HCT116 (cell line): ENCODE measurements at regions not wholly inside any gene's neighbourhood (a gene's known extent, or its start where the extent isn't known, plus 50 kb on each side); places are given as distances from the start of the nearest gene placed in this dataset.

Experiments used
- ATAC-seq: fragments of 200-7000 bp; cut with Tn5 transposase; 2 replicates; pipeline ENCODE4 v1.9.1; 2020; ENCODE audit warnings: mild to moderate bottlenecking, moderate library complexity
- BruUV-seq: library from RNA; stranded (reverse); fragments of 400-500 nt; replicated peaks from 2 replicates; lab custom pipeline; 2021; lab: Mats Ljungman, UMichigan
- CTCF ChIA-PET: fragments of 300-600 bp; sonication (Branson Sonifier 250); formaldehyde crosslinking; loops from one replicate; lab custom pipeline; 2021; ENCODE audit warnings: antibody characterized with exemption; lab: Charles Lee
- POLR2A ChIA-PET: fragments of 300-600, 350-600 bp; sonication (Branson Sonifier 250); formaldehyde crosslinking; loops from one replicate; lab custom pipeline; 2021; ENCODE audit warnings: antibody characterized with exemption; lab: Charles Lee
- RAD21 ChIA-PET, 2 experiments: fragments of 300-600 bp; sonication (Branson Sonifier 250); formaldehyde crosslinking; loops; one replicate each; lab custom pipeline; 2023; ENCODE audit warnings: low total read pairs in 2 of 2; ENCODE audit not compliant: uncharacterized antibody in 2 of 2, unreplicated experiment in 2 of 2, low non-redundant PET in 1 of 2; lab: Charles Lee
- DNase-seq: peaks from one replicate; pipeline ENCODE4 v3.0.0-alpha.2; 2010; ENCODE audit warnings: low read depth, low spot score
- H2AFZ ChIP-seq: fragments of 200-600 bp; shearing (Covaris generic), sonication (generic); 2 replicates; pipeline ENCODE4 v1.6.1; 2017; ENCODE audit warnings: low read depth, mixed run types, mixed read lengths, antibody characterized with exemption, low read length; ENCODE audit not compliant: poor library complexity, severe bottlenecking
- H3K27ac ChIP-seq: 2 replicates; pipeline ENCODE4 v1.5.1; 2012; ENCODE audit warnings: low read depth, low read length
- H3K27me3 ChIP-seq: fragments of 200-600 bp; sonication (generic); 2 replicates; pipeline ENCODE4 v1.6.1; 2016; ENCODE audit warnings: mixed run types, low read length, mixed read lengths; ENCODE audit not compliant: insufficient read depth
- H3K36me3 ChIP-seq, 2 experiments: fragments of 200-500 bp in 1 of 2; fragments of 200-600 bp in 1 of 2; sonication (Bioruptor generic) in 1 of 2; sonication (generic) in 1 of 2; 2 replicates each; pipeline versions ENCODE4 v1.5.1 to v1.6.1; 2014 to 2016; ENCODE audit warnings: low read length in 2 of 2, inconsistent platforms in 1 of 2, mixed read lengths in 1 of 2, mixed run types in 1 of 2; ENCODE audit not compliant: insufficient read depth in 2 of 2, control insufficient read depth in 1 of 2
- H3K4me1 ChIP-seq, 2 experiments: fragments of 200-600 bp in 1 of 2; sonication (generic) in 1 of 2; 2 replicates each; pipeline versions ENCODE4 v1.5.1 to v1.6.1; 2012 to 2017; ENCODE audit warnings: low read length in 2 of 2, inconsistent platforms in 1 of 2, mild to moderate bottlenecking in 1 of 2, mixed read lengths in 1 of 2, mixed run types in 1 of 2, moderate library complexity in 1 of 2; ENCODE audit not compliant: insufficient read depth in 2 of 2, control insufficient read depth in 1 of 2
- H3K4me2 ChIP-seq: fragments of 200-600 bp; sonication (generic); 2 replicates; pipeline ENCODE4 v1.6.1; 2017; ENCODE audit warnings: mixed run types, low read length, mixed read lengths
- H3K4me3 ChIP-seq, 2 experiments: fragments of 200-600 bp in 1 of 2; sonication (generic) in 1 of 2; replicated peaks in 1 of 2; 2 replicates each; pipeline ENCODE4 v1.5.1; 2011 to 2016; ENCODE audit warnings: low read length in 2 of 2, control low read depth in 1 of 2, low read depth in 1 of 2, mild to moderate bottlenecking in 1 of 2, mixed read lengths in 1 of 2, mixed run types in 1 of 2
- H3K79me2 ChIP-seq: fragments of 200-600 bp; sonication (generic); 2 replicates; pipeline ENCODE4 v1.6.1; 2017; ENCODE audit warnings: mild to moderate bottlenecking, mixed run types, low read length, moderate library complexity, mixed read lengths; ENCODE audit not compliant: insufficient read depth
- H3K9ac ChIP-seq: fragments of 200-600 bp; sonication (generic); 2 replicates; pipeline ENCODE4 v1.6.1; 2016; ENCODE audit warnings: low read length, mixed read lengths
- H3K9me2 ChIP-seq: fragments of 200-600 bp; sonication (generic), shearing (Covaris generic); 2 replicates; pipeline ENCODE4 v1.6.1; 2017; ENCODE audit warnings: mixed run types, mild to moderate bottlenecking, moderate library complexity; ENCODE audit not compliant: insufficient read depth
- H3K9me3 ChIP-seq, 2 experiments: fragments of 200-500 bp in 1 of 2; fragments of 200-600 bp in 1 of 2; sonication (Bioruptor generic) in 1 of 2; sonication (generic) in 1 of 2; 2 replicates each; pipeline ENCODE4 v1.6.1; 2014 to 2017; ENCODE audit warnings: low read length in 2 of 2, mixed read lengths in 2 of 2, inconsistent platforms in 1 of 2, low read depth in 1 of 2, mild to moderate bottlenecking in 1 of 2, mixed run types in 1 of 2, moderate library complexity in 1 of 2; ENCODE audit not compliant: control insufficient read depth in 1 of 2, insufficient read depth in 1 of 2
- H4K20me1 ChIP-seq: fragments of 200-600 bp; sonication (generic), shearing (Covaris generic); 2 replicates; pipeline ENCODE4 v1.6.1; 2017; ENCODE audit warnings: mixed run types, mild to moderate bottlenecking, moderate library complexity; ENCODE audit not compliant: insufficient read depth
- CEBPB ChIP-seq: IDR thresholded peaks from 2 replicates; pipeline ENCODE4 v1.6.1; 2012; ENCODE audit warnings: low read depth
- ELF1 ChIP-seq: IDR thresholded peaks from 2 replicates; pipeline ENCODE4 v1.6.1; 2012; ENCODE audit warnings: low read depth, borderline replicate concordance
- EZH2 ChIP-seq: fragments of 200-600 bp; sonication (generic); IDR thresholded peaks from 2 replicates; pipeline ENCODE4 v1.6.1; 2017; ENCODE audit warnings: antibody characterized with exemption, mixed run types
- EZH2phosphoT487 ChIP-seq: fragments of 200-600 bp; IDR thresholded peaks from 2 replicates; pipeline ENCODE4 v1.6.1; 2018; ENCODE audit warnings: antibody characterized with exemption, borderline replicate concordance
- FOSL1 ChIP-seq: IDR thresholded peaks from 2 replicates; pipeline ENCODE4 v1.6.1; 2012; ENCODE audit warnings: low read depth
- POLR2A ChIP-seq: IDR thresholded peaks from 2 replicates; pipeline ENCODE4 v1.7.0; 2011; ENCODE audit warnings: borderline replicate concordance; ENCODE audit not compliant: insufficient read depth, insufficient read length; ENCODE audit errors: extremely low read depth
- POLR2AphosphoS5 ChIP-seq: IDR thresholded peaks from 2 replicates; pipeline ENCODE4 v1.6.1; 2011; ENCODE audit warnings: mild to moderate bottlenecking, low read depth, low read length, moderate library complexity
- RAD21 ChIP-seq: IDR thresholded peaks from 2 replicates; pipeline ENCODE4 v1.6.1; 2012; ENCODE audit warnings: low read depth, mild to moderate bottlenecking
- SIN3A ChIP-seq: IDR thresholded peaks from 2 replicates; pipeline ENCODE4 v1.6.1; 2012; ENCODE audit warnings: low read depth
- TCF7L2 ChIP-seq: IDR thresholded peaks from 2 replicates; pipeline ENCODE4 v1.7.0; 2011; ENCODE audit warnings: borderline replicate concordance, inconsistent platforms; ENCODE audit not compliant: insufficient read depth, insufficient read length; ENCODE audit errors: extremely low read depth
- intact Hi-C: fragments of 100-400 bp; cut with micrococcal nuclease; formaldehyde crosslinking; loops from 2 replicates; pipeline ENCODE4 v1.10.0; 2022
- TF ChIP-seq, protein P1 (sequence below), 3 experiments: fragments of 200-600 bp in 1 of 3; sonication (generic) in 1 of 3; IDR thresholded peaks in 2 of 3; conservative IDR thresholded peaks in 1 of 3; 2 replicates each; pipeline ENCODE4 v1.5.1; 2012 to 2017; ENCODE audit warnings: low read depth in 2 of 3, low read length in 2 of 3, antibody characterized with exemption in 1 of 3, borderline replicate concordance in 1 of 3, control low read depth in 1 of 3, mild to moderate bottlenecking in 1 of 3, mixed read lengths in 1 of 3, mixed run types in 1 of 3, moderate library complexity in 1 of 3; ENCODE audit not compliant: insufficient read depth in 1 of 3
- TF ChIP-seq, protein P2 (sequence below): IDR thresholded peaks from 2 replicates; pipeline ENCODE4 v1.6.1; 2012
- TF ChIP-seq, protein P3 (sequence below): IDR thresholded peaks from 2 replicates; pipeline ENCODE4 v1.6.1; 2012

DNA sequence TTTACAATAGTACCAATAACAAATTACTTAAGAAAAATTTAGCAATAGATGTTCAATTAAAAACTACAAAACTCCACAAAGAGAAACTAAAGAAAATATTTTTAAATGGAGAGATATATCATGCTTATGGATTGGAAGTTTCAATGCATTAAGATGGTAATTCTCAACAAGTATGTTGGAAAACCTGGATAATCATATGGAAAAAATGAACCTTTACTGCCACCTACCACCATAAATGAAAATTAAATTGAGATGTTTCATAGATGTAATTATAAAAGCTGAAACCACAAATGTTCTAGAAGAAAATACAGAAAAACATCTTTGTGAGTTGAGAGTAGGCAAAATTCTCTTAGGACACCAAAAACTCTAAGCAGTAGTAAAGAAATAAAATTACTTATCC is 121.7 kb downstream of the ANKRD18B start:
- H3K36me3 ChIP-seq: no peaks in the 10 kb centered on the region
- H3K79me2 ChIP-seq: no peaks in the 10 kb centered on the region
- no peak for TF ChIP-seq SIN3A
- TF ChIP-seq, protein P1, sequence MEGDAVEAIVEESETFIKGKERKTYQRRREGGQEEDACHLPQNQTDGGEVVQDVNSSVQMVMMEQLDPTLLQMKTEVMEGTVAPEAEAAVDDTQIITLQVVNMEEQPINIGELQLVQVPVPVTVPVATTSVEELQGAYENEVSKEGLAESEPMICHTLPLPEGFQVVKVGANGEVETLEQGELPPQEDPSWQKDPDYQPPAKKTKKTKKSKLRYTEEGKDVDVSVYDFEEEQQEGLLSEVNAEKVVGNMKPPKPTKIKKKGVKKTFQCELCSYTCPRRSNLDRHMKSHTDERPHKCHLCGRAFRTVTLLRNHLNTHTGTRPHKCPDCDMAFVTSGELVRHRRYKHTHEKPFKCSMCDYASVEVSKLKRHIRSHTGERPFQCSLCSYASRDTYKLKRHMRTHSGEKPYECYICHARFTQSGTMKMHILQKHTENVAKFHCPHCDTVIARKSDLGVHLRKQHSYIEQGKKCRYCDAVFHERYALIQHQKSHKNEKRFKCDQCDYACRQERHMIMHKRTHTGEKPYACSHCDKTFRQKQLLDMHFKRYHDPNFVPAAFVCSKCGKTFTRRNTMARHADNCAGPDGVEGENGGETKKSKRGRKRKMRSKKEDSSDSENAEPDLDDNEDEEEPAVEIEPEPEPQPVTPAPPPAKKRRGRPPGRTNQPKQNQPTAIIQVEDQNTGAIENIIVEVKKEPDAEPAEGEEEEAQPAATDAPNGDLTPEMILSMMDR (IDR thresholded peaks at IDR 0.05 in 2 of 3, conservative IDR thresholded peaks at IDR 0.05 in 1 of 3; ENCODE audit: borderline replicate concordance in 1 of 3, insufficient read depth in 1 of 3, low read depth in 2 of 3, low read length in 2 of 3): peak in 2 of 3 experiments; percentile 15 to 31; a peak in 1 of 6 replicates
- peak; percentile 40 for TF ChIP-seq RAD21
- no peak for TF ChIP-seq POLR2A
- no TSS peak for BruUV-seq
- ChIA-PET POLR2A (no interaction called here), CTCF (no interaction called here), RAD21 (no interaction called here)
- no peak for ATAC-seq
- intact Hi-C loops: no loop called here
- H3K9ac ChIP-seq: no peak overlapping the region
- no peak overlapping the region for H3K4me2 ChIP-seq
- H3K27ac ChIP-seq: no peak overlapping the region
- peaks cover 22% of the 10 kb centered on the region for H3K27me3 ChIP-seq
- H3K4me3 ChIP-seq: no peak overlapping the region
- H3K4me1 ChIP-seq: no peaks in the 10 kb centered on the region
- H4K20me1 ChIP-seq: no peaks in the 10 kb centered on the region
- H3K9me3 ChIP-seq: no peaks in the 10 kb centered on the region
- no peaks in the 10 kb centered on the region for H3K9me2 ChIP-seq
- no peak for DNase-seq
- H2AFZ ChIP-seq: no peak overlapping the region

DNA sequence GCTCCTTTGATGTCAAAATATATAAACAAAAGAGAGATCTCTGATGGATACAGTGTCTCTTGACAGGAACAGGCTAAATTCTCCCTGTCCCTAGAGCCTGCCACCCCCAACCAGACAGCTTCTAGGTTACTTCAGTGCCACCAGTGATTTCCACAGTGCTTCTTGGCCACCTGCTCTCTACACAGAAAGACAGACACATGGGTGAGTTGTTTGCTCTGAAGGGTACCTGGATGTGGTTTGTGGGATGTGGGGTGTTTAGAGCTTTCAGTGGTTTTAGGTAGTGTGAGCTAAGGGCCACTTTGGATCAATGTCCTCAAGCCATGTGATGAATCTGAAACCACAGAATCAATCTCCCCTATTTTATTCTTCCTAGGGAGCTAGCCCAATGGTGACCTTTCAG is 125.4 kb downstream of the ANKRD18B start:
- ChIA-PET POLR2A (no interaction called here), CTCF (interaction anchor here (1.2 kb wide), 1 partner anchor 25 kb away, joined by 3 read pairs; no protein-coding TSS in a partner anchor), RAD21 (no interaction called here)
- no peak overlapping the region for H2AFZ ChIP-seq
- TF ChIP-seq EZH2 (no peak), ELF1 (no peak), EZH2phosphoT487 (no peak), POLR2AphosphoS5 (no peak), FOSL1 (no peak), CEBPB (no peak), TCF7L2 (no peak)
- TF ChIP-seq, protein P1 (IDR thresholded peaks at IDR 0.05 in 2 of 3, conservative IDR thresholded peaks at IDR 0.05 in 1 of 3; ENCODE audit: borderline replicate concordance in 1 of 3, insufficient read depth in 1 of 3, low read depth in 2 of 3, low read length in 2 of 3): no peak
- TF ChIP-seq, protein P2, sequence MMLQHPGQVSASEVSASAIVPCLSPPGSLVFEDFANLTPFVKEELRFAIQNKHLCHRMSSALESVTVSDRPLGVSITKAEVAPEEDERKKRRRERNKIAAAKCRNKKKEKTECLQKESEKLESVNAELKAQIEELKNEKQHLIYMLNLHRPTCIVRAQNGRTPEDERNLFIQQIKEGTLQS: no peak
- TF ChIP-seq, protein P3, sequence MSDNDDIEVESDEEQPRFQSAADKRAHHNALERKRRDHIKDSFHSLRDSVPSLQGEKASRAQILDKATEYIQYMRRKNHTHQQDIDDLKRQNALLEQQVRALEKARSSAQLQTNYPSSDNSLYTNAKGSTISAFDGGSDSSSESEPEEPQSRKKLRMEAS: no peak
- ATAC-seq (no peak), DNase-seq (no peak)
- no peak overlapping the region for H3K27ac ChIP-seq
- H3K9me3 ChIP-seq: no peaks in the 10 kb centered on the region
- H3K4me3 ChIP-seq: no peak overlapping the region
- intact Hi-C loops: no loop called here
- H3K4me1 ChIP-seq: no peaks in the 10 kb centered on the region
- H4K20me1 ChIP-seq: no peaks in the 10 kb centered on the region
- peaks cover 41% of the 10 kb centered on the region for H3K27me3 ChIP-seq
- no peaks in the 10 kb centered on the region for H3K79me2 ChIP-seq
- no peak overlapping the region for H3K4me2 ChIP-seq
- no peaks in the 10 kb centered on the region for H3K9me2 ChIP-seq
- H3K9ac ChIP-seq: no peak overlapping the region
- H3K36me3 ChIP-seq: no peaks in the 10 kb centered on the region
- no TSS peak for BruUV-seq
